ENCODE measurements at regions not wholly inside any gene's neighbourhood (a gene's known extent, or its start where the extent isn't known, plus 50 kb on each side); places are given as distances from the start of the nearest gene placed in this dataset.

GRCh38 chr10:65358565-65358964 lies 1567.3 kb upstream of the LRRTM3 start:
- Histone ChIP-seq H4K20me1 (ENCODE audit: insufficient read depth, low read length) (no peaks in the 10 kb centered on the region), H3K4me1 (ENCODE audit: insufficient read depth, low read length) (no peaks in the 10 kb centered on the region), H3K27ac (ENCODE audit: extremely low read length, insufficient read depth, low read length) (no peak overlapping the region), H3K79me2 (ENCODE audit: insufficient read depth, low read length) (no peaks in the 10 kb centered on the region), H3K9me3 (ENCODE audit: low read length) (no peaks in the 10 kb centered on the region), H3K9ac (ENCODE audit: insufficient read depth, low read depth, low read length) (no peak overlapping the region), H3K36me3 (replicated peaks in 1 of 2; ENCODE audit: control insufficient read depth in 1 of 2, insufficient read depth in 2 of 2, low read length in 2 of 2) (no peaks in the 10 kb centered on the region), H3K27me3 (ENCODE audit: control insufficient read depth in 1 of 2, insufficient read depth in 2 of 2, low read length in 2 of 2) (no peaks in the 10 kb centered on the region), H3K4me2 (ENCODE audit: low read depth, low read length) (no peak overlapping the region), H2AFZ (ENCODE audit: low read length) (no peak overlapping the region), H3K4me3 (replicated peaks in 1 of 3; ENCODE audit: insufficient read depth in 1 of 3, low read depth in 2 of 3, low read length in 3 of 3) (no peak overlapping the region)
- ATAC-seq (peak; percentile 63), FAIRE-seq (no peak), DNase-seq (ENCODE audit: low spot score) (peak; percentile 13)
- intact Hi-C loops (cut with micrococcal nuclease; ENCODE audit: unreplicated experiment) = loop anchor here (2.0 kb wide), 1 partner anchor 822 kb away; no protein-coding TSS in a partner anchor
- in situ Hi-C loops (cut with HindIII; ENCODE audit: extremely low pct_ligation_motif_present, low pct_unique_long_range_greater_than_20kb) = no loop called here
- ChIA-PET CTCF (ENCODE audit: low intra/inter-chr PET ratio, low total read pairs) (interaction anchor here (1.2 kb wide), 1 partner anchor 823 kb away, joined by 3 read pairs; no protein-coding TSS in a partner anchor), POLR2A (no interaction called here)
- TF ChIP-seq CTCF (CRISPR knock-in tag; IDR thresholded peaks at IDR 0.05) (peak; percentile 44), RFXANK (CRISPR knock-in tag; IDR thresholded peaks at IDR 0.05) (no peak), DNMT1 (CRISPR knock-in tag; IDR thresholded peaks at IDR 0.05) (no peak), MTA3 (CRISPR knock-in tag; IDR thresholded peaks at IDR 0.05) (no peak), PHB2 (IDR thresholded peaks at IDR 0.05; ENCODE audit: partially characterized antibody) (no peak), ZNF230 (CRISPR knock-in tag; IDR thresholded peaks at IDR 0.05) (no peak), CERS6 (CRISPR knock-in tag; IDR thresholded peaks at IDR 0.05) (no peak), STAG1 (CRISPR knock-in tag; IDR thresholded peaks at IDR 0.05) (peak; percentile 49), ZEB1 (IDR thresholded peaks at IDR 0.05; ENCODE audit: insufficient replicate concordance, low read depth) (no peak), ZSCAN21 (CRISPR knock-in tag; IDR thresholded peaks at IDR 0.05; ENCODE audit: borderline replicate concordance) (no peak), ZNF850 (CRISPR knock-in tag; conservative IDR thresholded peaks at IDR 0.05) (no peak), TEF (CRISPR knock-in tag; IDR thresholded peaks at IDR 0.05) (no peak), ZNF883 (CRISPR knock-in tag; IDR thresholded peaks at IDR 0.05; ENCODE audit: not compliant biosample characterization) (no peak), SMC3 (IDR thresholded peaks at IDR 0.05; ENCODE audit: low read length) (peak; percentile 23; the same call in 1 of the 2 replicates), ZNF672 (CRISPR knock-in tag; IDR thresholded peaks at IDR 0.05) (no peak)
- WGBS (ENCODE audit: low lambda C conversion rate) = 7% methylated on average over 1 of the region's 1 CpG
- no TSS peak for BruUV-seq (replicated peaks)

Data from HepG2 (cell line).